Smooth muscle cell (in vitro differentiated cells): ENCODE measurements at regions not wholly inside any gene's neighbourhood (a gene's known extent, or its start where the extent isn't known, plus 50 kb on each side); places are given as distances from the start of the nearest gene placed in this dataset.

Source experiments
- DNase-seq: peaks from one replicate; lab custom pipeline; 2025; ENCODE audit not compliant: unreplicated experiment; lab: John Stamatoyannopoulos, UW
- H2AFZ ChIP-seq: fragments of 200-600 bp; sonication (generic); 2 replicates; pipeline ENCODE4 v1.6.0; 2016; ENCODE audit warnings: antibody characterized with exemption, low read depth, mild to moderate bottlenecking
- H3F3A ChIP-seq: fragments of 200-600 bp; sonication (generic); 2 replicates; pipeline ENCODE4 v1.6.0; 2017; ENCODE audit warnings: antibody characterized with exemption, low read depth
- H3K27ac ChIP-seq: fragments of 200-600 bp; sonication (generic); 2 replicates; pipeline ENCODE4 v1.5.1; 2016; ENCODE audit warnings: low read depth, mild to moderate bottlenecking
- H3K27me3 ChIP-seq: fragments of 200-600 bp; sonication (generic); 2 replicates; pipeline ENCODE4 v1.6.1; 2016; ENCODE audit warnings: low read depth, mild to moderate bottlenecking
- H3K36me3 ChIP-seq: fragments of 200-600 bp; sonication (generic); 2 replicates; pipeline ENCODE4 v1.5.1; 2016; ENCODE audit warnings: low read depth
- H3K4me1 ChIP-seq: fragments of 200-600 bp; sonication (generic); 2 replicates; pipeline ENCODE4 v1.5.1; 2016; ENCODE audit warnings: low read depth
- H3K4me2 ChIP-seq: fragments of 200-600 bp; sonication (generic); 2 replicates; pipeline ENCODE4 v1.6.0; 2016; ENCODE audit warnings: mild to moderate bottlenecking
- H3K4me3 ChIP-seq: fragments of 200-600 bp; sonication (generic); 2 replicates; pipeline ENCODE4 v1.5.1; 2016; ENCODE audit warnings: mild to moderate bottlenecking
- H3K79me2 ChIP-seq: fragments of 200-600 bp; sonication (generic); 2 replicates; pipeline ENCODE4 v1.6.0; 2016; ENCODE audit warnings: low read depth, mild to moderate bottlenecking
- H3K9ac ChIP-seq: fragments of 200-600 bp; sonication (generic); 2 replicates; pipeline ENCODE4 v1.6.0; 2016; ENCODE audit warnings: low read depth
- H3K9me3 ChIP-seq: fragments of 200-600 bp; sonication (generic); replicated peaks from 2 replicates; pipeline ENCODE4 v1.5.1; 2016; ENCODE audit warnings: low read depth
- H4K20me1 ChIP-seq: fragments of 200-600 bp; sonication (generic); 2 replicates; pipeline ENCODE4 v1.6.0; 2016; ENCODE audit warnings: low read depth
- WGBS: methylation state at CpG from one replicate; pipeline ENCODE4 v1.1.7; 2016; ENCODE audit warnings: low lambda C conversion rate; 5-methylcytosine and 5-hydroxymethylcytosine counted together
- TF ChIP-seq, protein P1 (sequence below): fragments of 200-600 bp; sonication (generic); IDR thresholded peaks from 2 replicates; pipeline ENCODE4 v1.5.1; 2017; ENCODE audit warnings: borderline replicate concordance, mild to moderate bottlenecking, antibody characterized with exemption; ENCODE audit not compliant: insufficient read depth, poor library complexity, severe bottlenecking

DNA sequence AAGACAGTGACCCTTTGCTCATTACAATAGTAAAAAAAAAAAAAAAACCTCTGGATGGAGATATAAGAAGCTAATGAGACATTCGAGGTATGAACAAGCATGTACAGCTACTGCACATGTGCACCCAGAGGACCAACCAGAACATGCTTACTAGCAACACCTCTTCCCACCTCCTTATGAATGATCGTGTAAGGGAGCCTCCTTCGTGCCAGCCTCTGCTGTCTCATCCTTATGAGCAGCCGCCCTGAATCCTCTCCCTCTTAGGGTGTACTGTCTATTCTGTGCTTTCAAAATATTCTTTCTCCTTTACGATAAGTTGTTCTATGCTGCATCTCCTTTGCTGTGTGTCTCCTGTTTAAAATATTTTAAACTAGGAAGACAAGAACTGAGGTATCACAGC is 91.4 kb upstream of the ACSL3 start:
- Histone ChIP-seq H3K27ac (no peak overlapping the region), H3K79me2 (no peaks in the 10 kb centered on the region), H3K4me3 (no peak overlapping the region), H3K9ac (no peak overlapping the region), H3K36me3 (no peaks in the 10 kb centered on the region), H3K27me3 (no peaks in the 10 kb centered on the region), H2AFZ (no peak overlapping the region), H3K9me3 (no peaks in the 10 kb centered on the region), H3F3A (no peaks in the 10 kb centered on the region), H3K4me1 (no peaks in the 10 kb centered on the region), H3K4me2 (peak overlapping the region; percentile 43), H4K20me1 (no peaks in the 10 kb centered on the region)
- WGBS, result 83% methylated on average over 5 of the region's 5 CpGs
- TF ChIP-seq, protein P1, sequence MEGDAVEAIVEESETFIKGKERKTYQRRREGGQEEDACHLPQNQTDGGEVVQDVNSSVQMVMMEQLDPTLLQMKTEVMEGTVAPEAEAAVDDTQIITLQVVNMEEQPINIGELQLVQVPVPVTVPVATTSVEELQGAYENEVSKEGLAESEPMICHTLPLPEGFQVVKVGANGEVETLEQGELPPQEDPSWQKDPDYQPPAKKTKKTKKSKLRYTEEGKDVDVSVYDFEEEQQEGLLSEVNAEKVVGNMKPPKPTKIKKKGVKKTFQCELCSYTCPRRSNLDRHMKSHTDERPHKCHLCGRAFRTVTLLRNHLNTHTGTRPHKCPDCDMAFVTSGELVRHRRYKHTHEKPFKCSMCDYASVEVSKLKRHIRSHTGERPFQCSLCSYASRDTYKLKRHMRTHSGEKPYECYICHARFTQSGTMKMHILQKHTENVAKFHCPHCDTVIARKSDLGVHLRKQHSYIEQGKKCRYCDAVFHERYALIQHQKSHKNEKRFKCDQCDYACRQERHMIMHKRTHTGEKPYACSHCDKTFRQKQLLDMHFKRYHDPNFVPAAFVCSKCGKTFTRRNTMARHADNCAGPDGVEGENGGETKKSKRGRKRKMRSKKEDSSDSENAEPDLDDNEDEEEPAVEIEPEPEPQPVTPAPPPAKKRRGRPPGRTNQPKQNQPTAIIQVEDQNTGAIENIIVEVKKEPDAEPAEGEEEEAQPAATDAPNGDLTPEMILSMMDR, result no peak
- no peak for DNase-seq

DNA sequence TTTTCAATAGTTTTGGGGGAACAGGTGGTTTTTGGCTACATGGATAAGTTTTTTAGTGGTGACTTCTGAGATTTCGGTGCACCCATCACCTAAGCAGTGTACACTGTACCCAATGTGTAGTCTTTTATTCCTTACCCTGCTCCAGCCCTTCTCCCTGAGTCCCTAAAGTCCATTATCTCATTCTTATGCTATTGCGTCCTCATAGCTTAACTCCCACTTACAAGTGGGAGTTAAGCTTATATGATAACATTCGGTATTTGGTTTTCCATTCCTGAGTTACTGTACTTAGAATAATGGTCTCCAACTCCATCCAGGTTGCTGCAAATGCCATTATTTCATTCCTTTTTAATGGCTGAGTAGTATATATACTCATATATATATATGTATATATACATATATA is 90.9 kb upstream of the ACSL3 start:
- H4K20me1 ChIP-seq, result no peaks in the 10 kb centered on the region
- H3K4me3 ChIP-seq, result no peak overlapping the region
- no peaks in the 10 kb centered on the region for H3F3A ChIP-seq
- H3K27me3 ChIP-seq, result no peaks in the 10 kb centered on the region
- H3K9ac ChIP-seq, result no peak overlapping the region
- no peaks in the 10 kb centered on the region for H3K4me1 ChIP-seq
- peak overlapping the region; percentile 43 for H3K4me2 ChIP-seq
- TF ChIP-seq, protein P1, result no peak
- H3K79me2 ChIP-seq, result no peaks in the 10 kb centered on the region
- DNase-seq, result no peak
- no peaks in the 10 kb centered on the region for H3K36me3 ChIP-seq
- no peak overlapping the region for H2AFZ ChIP-seq
- no peaks in the 10 kb centered on the region for H3K9me3 ChIP-seq
- no peak overlapping the region for H3K27ac ChIP-seq
- WGBS, result 51% methylated on average over 3 of the region's 3 CpGs

DNA sequence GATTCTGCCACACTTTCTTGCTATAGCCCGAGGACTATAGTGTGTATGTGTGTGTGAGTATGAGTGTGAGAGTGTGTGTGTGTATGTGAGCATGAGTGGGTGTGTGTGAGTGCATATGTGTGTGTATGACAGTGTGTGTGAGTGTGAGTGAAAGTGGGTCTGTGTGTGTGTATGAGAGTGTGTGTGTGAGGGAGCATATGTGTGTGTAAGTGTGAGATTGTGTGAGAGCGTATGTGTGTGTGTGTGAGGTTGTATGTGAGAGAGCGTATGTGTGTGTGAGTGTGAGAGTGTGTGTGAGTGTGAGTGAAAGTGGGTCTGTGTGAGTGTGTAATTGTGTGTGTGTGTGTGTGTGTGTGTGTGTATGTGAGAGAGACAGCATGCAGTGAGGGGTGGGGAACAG is 89.0 kb upstream of the ACSL3 start:
- 99% methylated on average over 3 of the region's 3 CpGs for WGBS
- Histone ChIP-seq H4K20me1 (no peaks in the 10 kb centered on the region), H3F3A (no peaks in the 10 kb centered on the region), H3K27me3 (no peaks in the 10 kb centered on the region), H3K27ac (no peak overlapping the region), H2AFZ (no peak overlapping the region), H3K9me3 (no peaks in the 10 kb centered on the region), H3K36me3 (no peaks in the 10 kb centered on the region), H3K4me2 (no peak overlapping the region), H3K9ac (no peak overlapping the region), H3K4me3 (no peak overlapping the region), H3K79me2 (no peaks in the 10 kb centered on the region), H3K4me1 (no peaks in the 10 kb centered on the region)
- TF ChIP-seq, protein P1, result no peak
- DNase-seq, result no peak

DNA sequence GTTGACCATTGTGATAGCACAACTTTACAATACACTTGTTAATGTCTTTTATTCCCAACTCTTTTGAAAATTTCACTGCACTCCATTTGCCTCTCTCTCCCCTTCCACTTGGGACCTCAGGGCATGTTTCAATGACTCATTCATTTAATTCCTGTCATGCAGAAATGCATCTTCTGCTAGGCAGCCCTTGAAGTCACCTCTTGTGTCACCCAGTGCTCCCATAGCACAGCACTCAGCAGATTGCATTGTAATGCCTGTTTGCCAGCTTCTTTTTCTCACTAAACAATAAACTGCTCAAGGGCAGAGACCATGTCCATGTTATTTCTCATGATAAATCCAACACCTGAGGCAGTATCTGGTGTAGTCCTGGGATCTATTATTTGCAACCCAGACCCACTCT is 85.9 kb upstream of the ACSL3 start:
- H3K4me1 ChIP-seq, result no peaks in the 10 kb centered on the region
- no peak overlapping the region for H3K4me2 ChIP-seq
- H3K27ac ChIP-seq, result no peak overlapping the region
- H3K36me3 ChIP-seq, result no peaks in the 10 kb centered on the region
- no peaks in the 10 kb centered on the region for H4K20me1 ChIP-seq
- H2AFZ ChIP-seq, result no peak overlapping the region
- H3F3A ChIP-seq, result no peaks in the 10 kb centered on the region
- H3K4me3 ChIP-seq, result no peak overlapping the region
- no peak for DNase-seq
- H3K27me3 ChIP-seq, result no peaks in the 10 kb centered on the region
- no peaks in the 10 kb centered on the region for H3K79me2 ChIP-seq
- H3K9me3 ChIP-seq, result no peaks in the 10 kb centered on the region
- H3K9ac ChIP-seq, result no peak overlapping the region
- TF ChIP-seq, protein P1, result no peak
